T-cell (primary cell): ENCODE measurements at regions not wholly inside any gene's neighbourhood (a gene's known extent, or its start where the extent isn't known, plus 50 kb on each side); places are given as distances from the start of the nearest gene placed in this dataset.

Experiments
- ATAC-seq, 4 experiments: fragments of 200-7000 bp in 3 of 4; fragments of 150-1000 bp in 1 of 4; cut with Tn5 transposase; replicated peaks in 1 of 4; 1 replicate in 3 of 4; 2 replicates in 1 of 4; pipeline ENCODE4 v1.10.0; 2021; ENCODE audit warnings: moderate library complexity in 3 of 4, mild to moderate bottlenecking in 2 of 4, moderate number of reproducible peaks in 1 of 4
- CTCF ChIA-PET, 2 donors: fragments of 300-600 bp; sonication (Branson Sonifier 250); formaldehyde crosslinking; loops; one replicate each; lab custom pipeline; 2022; ENCODE audit warnings: antibody characterized with exemption in 2 of 2; lab: Charles Lee
- POLR2A ChIA-PET, 2 donors: fragments of 300-600 bp; sonication (Branson Sonifier 250); formaldehyde crosslinking; loops; one replicate each; lab custom pipeline; 2022; ENCODE audit warnings: antibody characterized with exemption in 2 of 2; lab: Charles Lee
- DNase-seq, 35 experiments: peaks; one replicate each; pipeline versions ENCODE4 v3.0.0 to v3.0.0-alpha.2; 2013 to 2023
- H3K27ac ChIP-seq: one replicate; pipeline ENCODE4 v1.5.1; 2013; ENCODE audit warnings: low read length
- H3K27me3 ChIP-seq, 2 experiments: replicated peaks in 1 of 2; 1 replicate in 1 of 2; 2 replicates in 1 of 2; pipeline versions ENCODE4 v1.6.1 to v1.7.0; 2013; ENCODE audit warnings: low read length in 1 of 2, mixed read lengths in 1 of 2; ENCODE audit not compliant: control insufficient read depth in 2 of 2, insufficient read depth in 2 of 2; ENCODE audit errors: extremely low read depth in 1 of 2
- H3K36me3 ChIP-seq, 2 donors: 1 replicate in 1 of 2; 2 replicates in 1 of 2; pipeline versions ENCODE4 v1.6.1 to v1.7.0; 2013; ENCODE audit warnings: low read length in 1 of 2; ENCODE audit not compliant: control insufficient read depth in 2 of 2, insufficient read depth in 1 of 2; ENCODE audit errors: extremely low read depth in 1 of 2
- H3K4me1 ChIP-seq, 2 experiments: 1 replicate in 1 of 2; 2 replicates in 1 of 2; pipeline versions ENCODE4 v1.6.1 to v1.7.0; 2013; ENCODE audit warnings: low read length in 2 of 2, mixed read lengths in 1 of 2; ENCODE audit not compliant: insufficient read depth in 2 of 2, control insufficient read depth in 1 of 2; ENCODE audit errors: extremely low read depth in 1 of 2
- H3K4me3 ChIP-seq, 2 donors: 1 replicate in 1 of 2; 2 replicates in 1 of 2; pipeline versions ENCODE4 v1.5.1 to v1.7.0; 2013; ENCODE audit warnings: mild to moderate bottlenecking in 2 of 2, low read length in 1 of 2, moderate library complexity in 1 of 2; ENCODE audit not compliant: control insufficient read depth in 1 of 2; ENCODE audit errors: extremely low read depth in 1 of 2
- H3K9me3 ChIP-seq: 2 replicates; pipeline ENCODE4 v1.7.0; 2013
- H3K27ac Mint-ChIP-seq, 2 donors: one replicate each; pipeline ENCODE4 v1.8.0; 2020 to 2021; ENCODE audit warnings: mild to moderate bottlenecking in 2 of 2, mixed read lengths in 2 of 2
- H3K27me3 Mint-ChIP-seq, 2 donors: one replicate each; pipeline ENCODE4 v1.8.0; 2021 to 2022; ENCODE audit warnings: mixed read lengths in 2 of 2
- H3K36me3 Mint-ChIP-seq: one replicate; pipeline ENCODE4 v1.8.0; 2021; ENCODE audit warnings: mixed read lengths
- H3K4me1 Mint-ChIP-seq, 3 donors: one replicate each; pipeline ENCODE4 v1.8.0; 2020 to 2022; ENCODE audit warnings: mixed read lengths in 3 of 3, mild to moderate bottlenecking in 1 of 3
- H3K4me3 Mint-ChIP-seq, 3 donors: one replicate each; pipeline ENCODE4 v1.8.0; 2020 to 2022; ENCODE audit warnings: mild to moderate bottlenecking in 3 of 3, mixed read lengths in 3 of 3, moderate library complexity in 3 of 3
- H3K9me3 Mint-ChIP-seq, 3 donors: one replicate each; pipeline ENCODE4 v1.8.0; 2020 to 2022; ENCODE audit warnings: mixed read lengths in 3 of 3
- WGBS: methylation state at CpG from one replicate; pipeline ENCODE4 v1.1.5; 2013; ENCODE audit warnings: missing lambda C conversion rate; ENCODE audit not compliant: insufficient coverage; 5-methylcytosine and 5-hydroxymethylcytosine counted together

- Histone ChIP-seq H3K4me1 (peaks cover 31 to 64% of the 10 kb centered on the region in 2 experiments), H3K4me3 (no peak overlapping the region), H3K36me3 (no peaks in the 10 kb centered on the region), H3K27ac (peak overlapping the region; percentile 99), H3K9me3 (no peaks in the 10 kb centered on the region), H3K27me3 (no peaks in the 10 kb centered on the region)
- ChIA-PET CTCF (interaction anchor here (0.5 to 1.1 kb wide), 3 partner anchors 13 to 1832 kb away, joined by 3 read pairs; partner anchors contain the start of gene FGF9 (in 1 of the 2)), POLR2A (interaction anchor here in 1 of 2 donors (0.5 kb wide), 1 partner anchor 24 kb away, joined by 3 read pairs; no protein-coding TSS in a partner anchor)
- Mint-ChIP-seq H3K27ac (peak overlapping the region; percentile 98 to 100), H3K9me3 (no peaks in the 10 kb centered on the region), H3K4me1 (peaks cover 85 to 93% (median 92%) of the 10 kb centered on the region in 3 donors), H3K36me3 (peaks cover 4% of the 10 kb centered on the region), H3K4me3 (peak overlapping the region in 1 of 3 donors; percentile 63), H3K27me3 (no peaks in the 10 kb centered on the region)
- WGBS = 89% methylated on average over 22 of the region's 23 CpGs
- ATAC-seq (no peak), DNase-seq (no peak)
These were observed 392.7 kb downstream of the FGF9 start for GRCh38 chr13:22063416-22064124.

GRCh38 chr13:22064854-22065620, 394.2 kb downstream of the FGF9 start:
- Histone ChIP-seq H3K4me3 (no peak overlapping the region), H3K4me1 (peaks cover 28 to 54% of the 10 kb centered on the region in 2 experiments), H3K27ac (peak overlapping the region; percentile 53), H3K36me3 (no peaks in the 10 kb centered on the region), H3K9me3 (no peaks in the 10 kb centered on the region), H3K27me3 (no peaks in the 10 kb centered on the region)
- H3K27ac Mint-ChIP-seq = peak overlapping the region; percentile 89 to 90
- peak overlapping the region in 2 of 3 donors; percentile 39 to 57 for H3K4me3 Mint-ChIP-seq
- 71% methylated on average over 4 of the region's 13 CpGs for WGBS
- ATAC-seq (no peak), DNase-seq (peak in 1 of 35 experiments; percentile 23)
- peaks cover 4% of the 10 kb centered on the region for H3K36me3 Mint-ChIP-seq
- ChIA-PET POLR2A (interaction anchor here in 1 of 2 donors (0.6 kb wide), 1 partner anchor 49 kb away, joined by 3 read pairs; no protein-coding TSS in a partner anchor), CTCF (no interaction called here)
- H3K27me3 Mint-ChIP-seq = no peaks in the 10 kb centered on the region
- no peaks in the 10 kb centered on the region for H3K9me3 Mint-ChIP-seq
- H3K4me1 Mint-ChIP-seq = peaks cover 70 to 79% (median 78%) of the 10 kb centered on the region in 3 donors

- ChIA-PET POLR2A (no interaction called here), CTCF (no interaction called here)
- DNase-seq = no peak
- Histone ChIP-seq H3K36me3 (no peaks in the 10 kb centered on the region), H3K27ac (no peak overlapping the region), H3K27me3 (no peaks in the 10 kb centered on the region), H3K4me3 (no peak overlapping the region), H3K9me3 (no peaks in the 10 kb centered on the region), H3K4me1 (peaks cover 0 to 2% of the 10 kb centered on the region in 2 experiments)
- Mint-ChIP-seq H3K4me3 (no peak overlapping the region), H3K4me1 (peaks cover 36 to 45% (median 38%) of the 10 kb centered on the region in 3 donors), H3K27ac (peak overlapping the region in 1 of 2 donors; percentile 34), H3K9me3 (no peaks in the 10 kb centered on the region), H3K36me3 (no peaks in the 10 kb centered on the region), H3K27me3 (no peaks in the 10 kb centered on the region)
- ATAC-seq = no peak
- no CpG with 5 or more reads among the region's 5 CpGs for WGBS
These were observed 402.8 kb downstream of the FGF9 start for GRCh38 chr13:22073718-22074117.

GRCh38 chr13:22074403-22074802, 403.5 kb downstream of the FGF9 start:
- H3K4me1 Mint-ChIP-seq = peaks cover 36 to 45% (median 38%) of the 10 kb centered on the region in 3 donors

GRCh38 chr13:22076658-22077057, 405.8 kb downstream of the FGF9 start:
- POLR2A ChIA-PET = interaction anchor here in 1 of 2 donors (0.5 kb wide), 1 partner anchor 8 kb away, joined by 4 read pairs; no protein-coding TSS in a partner anchor
- no peaks in the 10 kb centered on the region for H3K36me3 ChIP-seq
- no peak overlapping the region for H3K27ac ChIP-seq
- H3K4me1 Mint-ChIP-seq = peaks cover 36 to 44% (median 36%) of the 10 kb centered on the region in 3 donors
- H3K4me1 ChIP-seq = peaks cover 0 to 2% of the 10 kb centered on the region in 2 experiments
- no peaks in the 10 kb centered on the region for H3K9me3 ChIP-seq
- DNase-seq (peak in 5 of 35 experiments; percentile 6 to 34 (median 12)), ATAC-seq (peak; percentile 43 to 94 (median 71))
- no peak overlapping the region for H3K4me3 Mint-ChIP-seq
- CTCF ChIA-PET = interaction anchor here in 1 of 2 donors (0.7 to 0.9 kb wide), 3 partner anchors 13 to 16 kb away, joined by 3 to 4 read pairs (median 3); no protein-coding TSS in a partner anchor
- no peaks in the 10 kb centered on the region for H3K27me3 ChIP-seq
- no peaks in the 10 kb centered on the region for H3K36me3 Mint-ChIP-seq
- peak overlapping the region; percentile 76 to 78 for H3K27ac Mint-ChIP-seq
- no peak overlapping the region for H3K4me3 ChIP-seq
- H3K27me3 Mint-ChIP-seq = no peaks in the 10 kb centered on the region
- WGBS = 71% methylated on average over 1 of the region's 2 CpGs
- H3K9me3 Mint-ChIP-seq = no peaks in the 10 kb centered on the region

More at GRCh38 chr13:22074403-22074802, 403.5 kb downstream of the FGF9 start:
- no peaks in the 10 kb centered on the region for H3K27me3 ChIP-seq
- H3K9me3 Mint-ChIP-seq = no peaks in the 10 kb centered on the region
- ATAC-seq = no peak
- no peaks in the 10 kb centered on the region for H3K27me3 Mint-ChIP-seq
- DNase-seq = no peak
- H3K4me3 ChIP-seq = no peak overlapping the region
- no peaks in the 10 kb centered on the region for H3K36me3 Mint-ChIP-seq
- H3K27ac Mint-ChIP-seq = peak overlapping the region in 1 of 2 donors; percentile 22
- H3K9me3 ChIP-seq = no peaks in the 10 kb centered on the region
- ChIA-PET CTCF (no interaction called here), POLR2A (no interaction called here)
- H3K27ac ChIP-seq = no peak overlapping the region
- H3K4me3 Mint-ChIP-seq = no peak overlapping the region
- peaks cover 0 to 2% of the 10 kb centered on the region in 2 experiments for H3K4me1 ChIP-seq
- no peaks in the 10 kb centered on the region for H3K36me3 ChIP-seq

GRCh38 chr13:22077205-22077683, 406.4 kb downstream of the FGF9 start:
- Histone ChIP-seq H3K36me3 (no peaks in the 10 kb centered on the region), H3K9me3 (no peaks in the 10 kb centered on the region), H3K4me3 (no peak overlapping the region), H3K27ac (no peak overlapping the region), H3K27me3 (no peaks in the 10 kb centered on the region), H3K4me1 (peaks cover 2 to 5% of the 10 kb centered on the region in 2 experiments)
- peaks cover 38 to 50% (median 42%) of the 10 kb centered on the region in 3 donors for H3K4me1 Mint-ChIP-seq
- ChIA-PET CTCF (interaction anchor here in 1 of 2 donors (0.7 to 0.9 kb wide), 3 partner anchors 13 to 16 kb away, joined by 3 to 4 read pairs (median 3); no protein-coding TSS in a partner anchor), POLR2A (interaction anchor here in 1 of 2 donors (0.5 kb wide), 1 partner anchor 9 kb away, joined by 4 read pairs; no protein-coding TSS in a partner anchor)
- no peaks in the 10 kb centered on the region for H3K9me3 Mint-ChIP-seq
- 43% methylated on average over 1 of the region's 3 CpGs for WGBS
- H3K27ac Mint-ChIP-seq = peak overlapping the region; percentile 76 to 78
- DNase-seq = peak in 1 of 35 experiments; percentile 17
- H3K36me3 Mint-ChIP-seq = no peaks in the 10 kb centered on the region
- no peaks in the 10 kb centered on the region for H3K27me3 Mint-ChIP-seq
- ATAC-seq = peak in 1 of 4 experiments; percentile 51
- no peak overlapping the region for H3K4me3 Mint-ChIP-seq
